CD4-positive, alpha-beta T cell (primary cell): ENCODE measurements at regions not wholly inside any gene's neighbourhood (a gene's known extent, or its start where the extent isn't known, plus 50 kb on each side); places are given as distances from the start of the nearest gene placed in this dataset.

ENCODE experiments used
- ATAC-seq: fragments of 200-7000 bp; cut with Tn5 transposase; one replicate; pipeline ENCODE4 v1.10.0; 2022; ENCODE audit warnings: mild to moderate bottlenecking; ENCODE audit not compliant: poor library complexity
- CTCF ChIA-PET: fragments of 350-600 bp; sonication (Branson Sonifier 250); formaldehyde crosslinking; loops from one replicate; lab custom pipeline; 2021; ENCODE audit warnings: antibody characterized with exemption, inconsistent platforms; lab: Charles Lee
- POLR2A ChIA-PET: fragments of 350-600 bp; sonication (Branson Sonifier 250); formaldehyde crosslinking; loops from one replicate; lab custom pipeline; 2021; ENCODE audit warnings: antibody characterized with exemption, inconsistent platforms; lab: Charles Lee
- DNase-seq, 14 experiments: peaks; one replicate each; pipeline ENCODE4 v3.0.0-alpha.2; 2013 to 2020; ENCODE audit warnings: mixed read lengths in 2 of 14
- H3K27ac ChIP-seq, 2 donors: one replicate each; pipeline versions ENCODE4 v1.5.1 to v1.7.0; 2013; ENCODE audit warnings: low read length in 2 of 2, low read depth in 1 of 2, mild to moderate bottlenecking in 1 of 2
- H3K27me3 ChIP-seq, 2 experiments: 1 replicate in 1 of 2; 2 replicates in 1 of 2; pipeline versions ENCODE4 v1.6.1 to v1.7.0; 2013; ENCODE audit warnings: low read length in 2 of 2, control low read depth in 1 of 2, mild to moderate bottlenecking in 1 of 2, moderate library complexity in 1 of 2; ENCODE audit not compliant: insufficient read depth in 2 of 2, control insufficient read depth in 1 of 2
- H3K36me3 ChIP-seq: one replicate; pipeline ENCODE4 v1.6.1; 2013; ENCODE audit warnings: low read length, control low read depth; ENCODE audit not compliant: insufficient read depth
- H3K4me1 ChIP-seq: one replicate; pipeline ENCODE4 v1.6.1; 2013; ENCODE audit warnings: low read length, control low read depth; ENCODE audit not compliant: insufficient read depth
- H3K4me3 ChIP-seq: one replicate; pipeline ENCODE4 v1.5.1; 2013; ENCODE audit warnings: mild to moderate bottlenecking, low read length, moderate library complexity
- H3K9me3 ChIP-seq, 2 experiments: 1 replicate in 1 of 2; 2 replicates in 1 of 2; pipeline versions ENCODE4 v1.6.1 to v1.7.0; 2013; ENCODE audit warnings: low read length in 2 of 2, mild to moderate bottlenecking in 2 of 2, control low read depth in 1 of 2, moderate library complexity in 1 of 2; ENCODE audit not compliant: control insufficient read depth in 1 of 2, insufficient read depth in 1 of 2
- H3K27ac Mint-ChIP-seq: one replicate; pipeline ENCODE4 v1.8.0; 2020; ENCODE audit warnings: mixed read lengths
- H3K27me3 Mint-ChIP-seq: one replicate; pipeline ENCODE4 v1.8.0; 2021; ENCODE audit warnings: mixed read lengths
- H3K36me3 Mint-ChIP-seq: one replicate; pipeline ENCODE4 v1.8.0; 2021; ENCODE audit warnings: low read depth, mixed read lengths
- H3K4me1 Mint-ChIP-seq: one replicate; pipeline ENCODE4 v1.8.0; 2021; ENCODE audit warnings: low read depth, mixed read lengths
- H3K4me3 Mint-ChIP-seq: one replicate; pipeline ENCODE4 v1.8.0; 2020; ENCODE audit warnings: mild to moderate bottlenecking, mixed read lengths
- H3K9me3 Mint-ChIP-seq: one replicate; pipeline ENCODE4 v1.8.0; 2020; ENCODE audit warnings: mixed read lengths
- intact Hi-C, 2 experiments: fragments of 100-400 bp; cut with DNase I in 1 of 2; cut with micrococcal nuclease in 1 of 2; formaldehyde crosslinking; loops; one replicate each; pipeline versions ENCODE4 v1.15.1 to v1.9.0; 2023 to 2025; cut with DNase I, micrococcal nuclease
- TF ChIP-seq, protein P1 (sequence below): fragments of 200-600 bp; IDR thresholded peaks from one replicate; pipeline ENCODE4 v1.8.0; 2022; ENCODE audit warnings: antibody characterized with exemption, mild to moderate bottlenecking

DNA sequence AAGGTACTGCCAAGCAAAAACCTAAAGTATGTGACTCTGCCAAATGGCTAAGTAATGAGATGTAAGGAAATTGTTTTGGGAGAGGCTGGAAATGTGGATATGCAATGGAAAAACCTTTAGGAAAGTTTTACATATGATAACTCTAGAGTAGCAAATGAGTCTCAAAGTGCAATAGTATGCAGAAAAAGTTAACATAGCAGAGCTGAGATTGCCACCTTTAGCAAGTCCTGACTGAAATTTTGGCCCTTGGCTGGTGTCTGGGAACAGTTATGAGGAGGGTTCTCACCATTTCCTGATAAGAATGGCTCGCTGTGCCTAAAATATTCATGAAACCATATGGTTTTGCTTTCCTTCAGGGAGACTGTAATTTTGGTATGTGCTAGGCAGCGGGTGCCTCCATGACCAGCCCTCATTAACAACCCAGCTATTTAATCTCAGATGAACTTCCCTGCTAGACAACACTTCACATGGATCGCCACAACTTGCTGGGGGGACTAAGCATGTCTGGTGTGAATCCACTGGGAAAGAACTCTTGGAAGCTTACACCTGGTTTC lies 72.3 kb upstream of the ERBB4 start:
- Mint-ChIP-seq H3K27ac (no peak overlapping the region), H3K4me1 (no peaks in the 10 kb centered on the region), H3K27me3 (no peaks in the 10 kb centered on the region), H3K4me3 (no peak overlapping the region), H3K36me3 (no peaks in the 10 kb centered on the region), H3K9me3 (no peaks in the 10 kb centered on the region)
- no peak overlapping the region for H3K27ac ChIP-seq
- TF ChIP-seq, protein P1, sequence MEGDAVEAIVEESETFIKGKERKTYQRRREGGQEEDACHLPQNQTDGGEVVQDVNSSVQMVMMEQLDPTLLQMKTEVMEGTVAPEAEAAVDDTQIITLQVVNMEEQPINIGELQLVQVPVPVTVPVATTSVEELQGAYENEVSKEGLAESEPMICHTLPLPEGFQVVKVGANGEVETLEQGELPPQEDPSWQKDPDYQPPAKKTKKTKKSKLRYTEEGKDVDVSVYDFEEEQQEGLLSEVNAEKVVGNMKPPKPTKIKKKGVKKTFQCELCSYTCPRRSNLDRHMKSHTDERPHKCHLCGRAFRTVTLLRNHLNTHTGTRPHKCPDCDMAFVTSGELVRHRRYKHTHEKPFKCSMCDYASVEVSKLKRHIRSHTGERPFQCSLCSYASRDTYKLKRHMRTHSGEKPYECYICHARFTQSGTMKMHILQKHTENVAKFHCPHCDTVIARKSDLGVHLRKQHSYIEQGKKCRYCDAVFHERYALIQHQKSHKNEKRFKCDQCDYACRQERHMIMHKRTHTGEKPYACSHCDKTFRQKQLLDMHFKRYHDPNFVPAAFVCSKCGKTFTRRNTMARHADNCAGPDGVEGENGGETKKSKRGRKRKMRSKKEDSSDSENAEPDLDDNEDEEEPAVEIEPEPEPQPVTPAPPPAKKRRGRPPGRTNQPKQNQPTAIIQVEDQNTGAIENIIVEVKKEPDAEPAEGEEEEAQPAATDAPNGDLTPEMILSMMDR: no peak
- H3K4me1 ChIP-seq: no peaks in the 10 kb centered on the region
- no peaks in the 10 kb centered on the region for H3K36me3 ChIP-seq
- DNase-seq: no peak
- H3K4me3 ChIP-seq: no peak overlapping the region
- ChIA-PET POLR2A (no interaction called here), CTCF (no interaction called here)
- no peaks in the 10 kb centered on the region for H3K9me3 ChIP-seq
- ATAC-seq: no peak
- no peaks in the 10 kb centered on the region for H3K27me3 ChIP-seq
- intact Hi-C loops: no loop called here

DNA sequence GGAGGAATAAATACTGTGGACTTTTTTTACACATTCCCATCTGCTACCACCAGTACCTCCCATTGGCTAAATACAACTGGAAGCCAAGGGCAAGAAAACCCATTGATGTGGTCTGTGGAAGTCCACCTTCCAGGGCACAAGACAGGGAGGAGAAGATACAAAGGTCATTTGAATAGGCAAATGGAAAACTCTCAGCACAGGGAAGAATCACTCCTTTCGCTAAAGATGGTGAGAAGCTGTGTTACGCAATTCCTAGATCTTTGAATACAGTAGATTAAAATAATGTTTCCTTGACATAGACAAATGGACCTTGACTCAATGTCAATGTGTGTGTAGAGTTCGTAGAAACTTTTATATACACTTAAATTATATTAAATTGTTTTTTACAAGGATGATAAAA lies 70.9 kb upstream of the ERBB4 start:
- H3K27ac ChIP-seq: no peak overlapping the region
- no peaks in the 10 kb centered on the region for H3K27me3 ChIP-seq
- H3K4me3 ChIP-seq: no peak overlapping the region
- POLR2A ChIA-PET: no interaction called here
- no peaks in the 10 kb centered on the region for H3K4me1 Mint-ChIP-seq
- CTCF ChIA-PET: no interaction called here
- DNase-seq: no peak
- H3K36me3 ChIP-seq: no peaks in the 10 kb centered on the region
- ATAC-seq: no peak
- H3K27ac Mint-ChIP-seq: no peak overlapping the region
- no peaks in the 10 kb centered on the region for H3K27me3 Mint-ChIP-seq
- no peaks in the 10 kb centered on the region for H3K9me3 Mint-ChIP-seq
- peaks cover 0 to 5% of the 10 kb centered on the region in 2 experiments for H3K9me3 ChIP-seq
- no peaks in the 10 kb centered on the region for H3K36me3 Mint-ChIP-seq
- intact Hi-C loops: no loop called here
- no peaks in the 10 kb centered on the region for H3K4me1 ChIP-seq
- no peak overlapping the region for H3K4me3 Mint-ChIP-seq
- TF ChIP-seq, protein P1: no peak

DNA sequence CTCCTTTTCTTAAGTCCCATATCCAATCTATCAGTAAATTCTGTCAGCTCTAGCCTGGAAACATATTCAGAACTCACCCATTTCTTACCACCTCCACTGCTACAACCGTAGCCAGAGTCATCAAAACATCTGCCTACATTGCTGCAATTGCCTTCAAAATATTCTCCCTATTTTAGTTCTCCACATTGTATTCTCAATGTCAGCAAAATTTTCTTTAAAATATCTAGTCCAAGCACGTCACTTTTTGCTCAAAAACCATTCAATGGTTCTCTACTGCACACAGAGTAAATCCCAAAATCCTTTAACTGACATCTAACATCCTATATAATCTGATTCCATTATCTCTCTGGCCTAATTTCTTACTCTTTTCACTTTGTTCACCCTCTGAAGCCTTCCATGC lies 68.5 kb upstream of the ERBB4 start:
- intact Hi-C loops: no loop called here
- ATAC-seq (no peak), DNase-seq (no peak)
- no peaks in the 10 kb centered on the region for H3K27me3 Mint-ChIP-seq
- H3K27me3 ChIP-seq: no peaks in the 10 kb centered on the region
- no peaks in the 10 kb centered on the region for H3K4me1 Mint-ChIP-seq
- TF ChIP-seq, protein P1: no peak
- H3K36me3 ChIP-seq: no peaks in the 10 kb centered on the region
- ChIA-PET CTCF (no interaction called here), POLR2A (no interaction called here)
- no peaks in the 10 kb centered on the region for H3K4me1 ChIP-seq
- no peaks in the 10 kb centered on the region for H3K9me3 Mint-ChIP-seq
- H3K4me3 Mint-ChIP-seq: no peak overlapping the region
- H3K27ac ChIP-seq: no peak overlapping the region
- H3K9me3 ChIP-seq: peaks cover 0 to 5% of the 10 kb centered on the region in 2 experiments
- no peak overlapping the region for H3K4me3 ChIP-seq
- H3K27ac Mint-ChIP-seq: no peak overlapping the region
- H3K36me3 Mint-ChIP-seq: no peaks in the 10 kb centered on the region
